HG03280 (cell line): ENCODE measurements at regions not wholly inside any gene's neighbourhood (a gene's known extent, or its start where the extent isn't known, plus 50 kb on each side); places are given as distances from the start of the nearest gene placed in this dataset.
A peak's percentile ranks its signal among the peaks of the same experiment; 100 is the strongest.

ENCODE experiments used
- ATAC-seq: cut with Tn5 transposase; IDR thresholded peaks from one replicate; pipeline ENCODE4 v1.9.1; 2021; ENCODE audit warnings: mild to moderate bottlenecking, moderate library complexity; ENCODE audit not compliant: unreplicated experiment

- ATAC-seq: no peak
Measured at GRCh38 chr7:17474724-17475344, 176.4 kb downstream of the AHR start.

- ATAC-seq: no peak
Measured at GRCh38 chr7:17477182-17477581, 178.7 kb downstream of the AHR start.

- ATAC-seq: no peak
Measured at GRCh38 chr7:17481118-17481517, 182.7 kb downstream of the AHR start.

GRCh38 chr7:17485368-17485767 is 186.9 kb downstream of the AHR start:
- ATAC-seq: no peak

GRCh38 chr7:17485904-17486303 is 187.5 kb downstream of the AHR start:
- ATAC-seq: no peak

GRCh38 chr7:17486835-17487234 is 188.4 kb downstream of the AHR start:
- no peak for ATAC-seq

- no peak for ATAC-seq
Measured at GRCh38 chr7:17487343-17487742, 188.9 kb downstream of the AHR start.

- no peak for ATAC-seq
Measured at GRCh38 chr7:17488829-17489228, 190.4 kb downstream of the AHR start.

- ATAC-seq: no peak
Measured at GRCh38 chr7:17489961-17490360, 191.5 kb downstream of the AHR start.

- no peak for ATAC-seq
Measured at GRCh38 chr7:17490825-17491224, 192.4 kb downstream of the AHR start.

- ATAC-seq: peak; percentile 64
Measured at GRCh38 chr7:17492437-17492836, 194.0 kb downstream of the AHR start.

GRCh38 chr7:17493446-17493845 is 195.0 kb downstream of the AHR start:
- no peak for ATAC-seq

- peak; percentile 40 for ATAC-seq
Measured at GRCh38 chr7:17495655-17496394, 197.4 kb downstream of the AHR start.

GRCh38 chr7:17497136-17497535 is 198.7 kb downstream of the AHR start:
- ATAC-seq: no peak

GRCh38 chr7:17497549-17498167 is 199.2 kb downstream of the AHR start:
- ATAC-seq: no peak

- no peak for ATAC-seq
Measured at GRCh38 chr7:17498230-17498629, 199.8 kb downstream of the AHR start.

GRCh38 chr7:17500736-17501135 is 202.3 kb downstream of the AHR start:
- no peak for ATAC-seq

- no peak for ATAC-seq
Measured at GRCh38 chr7:17501441-17502212, 203.2 kb downstream of the AHR start.

- ATAC-seq: no peak
Measured at GRCh38 chr7:17502213-17503060, 204.0 kb downstream of the AHR start.

- peak; percentile 69 for ATAC-seq
Measured at GRCh38 chr7:17506095-17506494, 207.6 kb downstream of the AHR start.

- ATAC-seq: no peak
Measured at GRCh38 chr7:17506596-17506995, 208.1 kb downstream of the AHR start.
